ENCODE measurements at regions not wholly inside any gene's neighbourhood (a gene's known extent, or its start where the extent isn't known, plus 50 kb on each side); places are given as distances from the start of the nearest gene placed in this dataset.
A peak's percentile ranks its signal among the peaks of the same experiment; 100 is the strongest.

- no peak overlapping the region; a peak in 1 of 4 replicates for H3K27ac ChIP-seq (ENCODE audit: low read depth in 2 of 2, low read length in 1 of 2)
- no peak for DNase-seq
- 13% methylated on average over 5 of the region's 5 CpGs for WGBS (ENCODE audit: low lambda C conversion rate)
- H3K36me3 ChIP-seq (replicated peaks in 1 of 2; ENCODE audit: control insufficient read depth in 1 of 2, insufficient read depth in 2 of 2, low read length in 1 of 2), result no peaks in the 10 kb centered on the region
- POLR2A ChIA-PET, result no interaction called here
- TF ChIP-seq IRF3 (IDR thresholded peaks at IDR 0.05; ENCODE audit: low read depth, low read length) (no peak), USF2 (IDR thresholded peaks at IDR 0.05; ENCODE audit: borderline replicate concordance, low read depth, low read length) (no peak), MEF2A (IDR thresholded peaks at IDR 0.05; ENCODE audit: borderline replicate concordance, low read depth) (no peak)
- TF ChIP-seq, protein P1, sequence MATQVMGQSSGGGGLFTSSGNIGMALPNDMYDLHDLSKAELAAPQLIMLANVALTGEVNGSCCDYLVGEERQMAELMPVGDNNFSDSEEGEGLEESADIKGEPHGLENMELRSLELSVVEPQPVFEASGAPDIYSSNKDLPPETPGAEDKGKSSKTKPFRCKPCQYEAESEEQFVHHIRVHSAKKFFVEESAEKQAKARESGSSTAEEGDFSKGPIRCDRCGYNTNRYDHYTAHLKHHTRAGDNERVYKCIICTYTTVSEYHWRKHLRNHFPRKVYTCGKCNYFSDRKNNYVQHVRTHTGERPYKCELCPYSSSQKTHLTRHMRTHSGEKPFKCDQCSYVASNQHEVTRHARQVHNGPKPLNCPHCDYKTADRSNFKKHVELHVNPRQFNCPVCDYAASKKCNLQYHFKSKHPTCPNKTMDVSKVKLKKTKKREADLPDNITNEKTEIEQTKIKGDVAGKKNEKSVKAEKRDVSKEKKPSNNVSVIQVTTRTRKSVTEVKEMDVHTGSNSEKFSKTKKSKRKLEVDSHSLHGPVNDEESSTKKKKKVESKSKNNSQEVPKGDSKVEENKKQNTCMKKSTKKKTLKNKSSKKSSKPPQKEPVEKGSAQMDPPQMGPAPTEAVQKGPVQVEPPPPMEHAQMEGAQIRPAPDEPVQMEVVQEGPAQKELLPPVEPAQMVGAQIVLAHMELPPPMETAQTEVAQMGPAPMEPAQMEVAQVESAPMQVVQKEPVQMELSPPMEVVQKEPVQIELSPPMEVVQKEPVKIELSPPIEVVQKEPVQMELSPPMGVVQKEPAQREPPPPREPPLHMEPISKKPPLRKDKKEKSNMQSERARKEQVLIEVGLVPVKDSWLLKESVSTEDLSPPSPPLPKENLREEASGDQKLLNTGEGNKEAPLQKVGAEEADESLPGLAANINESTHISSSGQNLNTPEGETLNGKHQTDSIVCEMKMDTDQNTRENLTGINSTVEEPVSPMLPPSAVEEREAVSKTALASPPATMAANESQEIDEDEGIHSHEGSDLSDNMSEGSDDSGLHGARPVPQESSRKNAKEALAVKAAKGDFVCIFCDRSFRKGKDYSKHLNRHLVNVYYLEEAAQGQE (IDR thresholded peaks at IDR 0.05; ENCODE audit: low read depth, low read length), result no peak
- H3K79me2 ChIP-seq (ENCODE audit: insufficient read depth), result no peaks in the 10 kb centered on the region
- no peaks in the 10 kb centered on the region for H3K9me2 ChIP-seq
- no peaks in the 10 kb centered on the region; a peak in 1 of 4 replicates for H3K4me1 ChIP-seq (ENCODE audit: control insufficient read depth in 1 of 2, insufficient read depth in 2 of 2, low read depth in 1 of 2, low read length in 1 of 2)
- H3K4me3 ChIP-seq (ENCODE audit: low read depth in 2 of 2, low read length in 1 of 2), result no peak overlapping the region
- no peaks in the 10 kb centered on the region for H3K9me3 ChIP-seq
- H3K9ac ChIP-seq, result no peak overlapping the region
- H2AFZ ChIP-seq (ENCODE audit: low read depth), result no peak overlapping the region
- H3F3A ChIP-seq (replicated peaks; ENCODE audit: insufficient read depth), result no peaks in the 10 kb centered on the region
- no peak overlapping the region for H3K4me2 ChIP-seq
- no peaks in the 10 kb centered on the region for H3K27me3 ChIP-seq (ENCODE audit: insufficient read depth)
- no peaks in the 10 kb centered on the region for H4K20me1 ChIP-seq (ENCODE audit: insufficient read depth)
- CTCF ChIA-PET, result interaction anchor here (0.9 kb wide), 1 partner anchor 209 kb away, joined by 3 read pairs; no protein-coding TSS in a partner anchor
These were observed 445.3 kb downstream of the RWDD3 start for GRCh38 chr1:95679262-95679661.

DNA sequence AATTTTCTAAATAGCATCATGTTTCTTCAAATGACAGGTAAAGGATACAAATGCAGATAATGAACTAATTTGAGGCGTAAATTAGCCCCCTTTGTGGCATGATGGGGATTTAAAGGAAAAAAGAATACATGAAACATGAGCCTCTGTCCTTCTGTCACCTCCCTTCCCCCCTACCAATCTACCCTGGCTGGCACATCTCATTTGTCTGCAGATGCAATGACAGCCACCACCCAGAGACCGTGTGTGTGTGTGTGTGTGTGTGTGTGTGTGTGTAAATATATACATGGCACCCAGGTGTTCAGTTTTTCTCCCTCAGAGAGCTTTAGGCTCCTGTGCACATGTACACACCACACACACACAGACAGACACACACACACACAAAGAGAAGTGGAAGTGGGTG lies 451.1 kb downstream of the RWDD3 start:
- Histone ChIP-seq H3K4me3 (ENCODE audit: low read depth in 2 of 2, low read length in 1 of 2) (no peak overlapping the region), H3K9me2 (no peaks in the 10 kb centered on the region), H3K9ac (no peak overlapping the region), H3K27ac (ENCODE audit: low read depth in 2 of 2, low read length in 1 of 2) (peak overlapping the region in 1 of 2 experiments; percentile 62; a peak in 2 of 4 replicates), H3K36me3 (replicated peaks in 1 of 2; ENCODE audit: control insufficient read depth in 1 of 2, insufficient read depth in 2 of 2, low read length in 1 of 2) (no peaks in the 10 kb centered on the region), H3K4me1 (ENCODE audit: control insufficient read depth in 1 of 2, insufficient read depth in 2 of 2, low read depth in 1 of 2, low read length in 1 of 2) (peaks cover 0 to 4% of the 10 kb centered on the region in 2 experiments; a peak in 1 of 4 replicates), H3K9me3 (no peaks in the 10 kb centered on the region), H3K27me3 (ENCODE audit: insufficient read depth) (no peaks in the 10 kb centered on the region), H3K4me2 (no peak overlapping the region), H4K20me1 (ENCODE audit: insufficient read depth) (no peaks in the 10 kb centered on the region), H3F3A (replicated peaks; ENCODE audit: insufficient read depth) (no peaks in the 10 kb centered on the region), H3K79me2 (ENCODE audit: insufficient read depth) (no peaks in the 10 kb centered on the region), H2AFZ (ENCODE audit: low read depth) (no peak overlapping the region)
- WGBS (ENCODE audit: low lambda C conversion rate), result 2% methylated on average over 2 of the region's 2 CpGs
- TF ChIP-seq TEAD4 (IDR thresholded peaks at IDR 0.05; ENCODE audit: borderline replicate concordance, insufficient read depth) (no peak), FOXJ3 (CRISPR knock-in tag; IDR thresholded peaks at IDR 0.05) (0 out of 2 replicates have a peak, but pooled peaks have one; percentile 40)
- CTCF ChIA-PET, result no interaction called here
- POLR2A ChIA-PET, result interaction anchor here (0.6 kb wide), 1 partner anchor 407 kb away, joined by 4 read pairs; no protein-coding TSS in a partner anchor
- DNase-seq, result no peak

Measured in SK-N-SH (cell line).